Fibroblast of lung (primary cell): ENCODE measurements at regions not wholly inside any gene's neighbourhood (a gene's known extent, or its start where the extent isn't known, plus 50 kb on each side); places are given as distances from the start of the nearest gene placed in this dataset.

Source experiments
- DNase-seq, 2 donors: peaks; one replicate each; pipeline versions ENCODE4 v3.0.0 to v3.0.0-alpha.2; 2010; ENCODE audit warnings: low read depth in 2 of 2
- H2AFZ ChIP-seq: 2 replicates; pipeline ENCODE4 v1.5.1; 2012; ENCODE audit warnings: low read length, control low read depth, inconsistent platforms
- H3K27ac ChIP-seq: 2 replicates; pipeline ENCODE4 v1.5.1; 2011; ENCODE audit warnings: low read length, control low read depth; ENCODE audit not compliant: insufficient read depth
- H3K27me3 ChIP-seq: 2 replicates; pipeline ENCODE4 v1.5.1; 2011; ENCODE audit warnings: mild to moderate bottlenecking, low read length; ENCODE audit not compliant: control insufficient read depth, insufficient read depth
- H3K36me3 ChIP-seq: 2 replicates; pipeline ENCODE4 v1.5.1; 2011; ENCODE audit warnings: low read length; ENCODE audit not compliant: control insufficient read depth, insufficient read depth
- H3K4me1 ChIP-seq: 2 replicates; pipeline ENCODE4 v1.5.1; 2011; ENCODE audit warnings: low read length; ENCODE audit not compliant: control insufficient read depth, insufficient read depth; ENCODE audit errors: extremely low read depth
- H3K4me2 ChIP-seq: 2 replicates; pipeline ENCODE4 v1.5.1; 2011; ENCODE audit warnings: low read length, control low read depth; ENCODE audit not compliant: insufficient read depth; ENCODE audit errors: extremely low read depth
- H3K4me3 ChIP-seq, 4 experiments: fragments of 200-600 bp in 1 of 4; sonication (generic) in 1 of 4; replicated peaks in 1 of 4; 2 replicates each; pipeline ENCODE4 v1.5.1; 2011 to 2016; ENCODE audit warnings: low read length in 4 of 4, low read depth in 3 of 4, mild to moderate bottlenecking in 3 of 4, control low read depth in 2 of 4, inconsistent platforms in 1 of 4, mixed read lengths in 1 of 4; ENCODE audit not compliant: insufficient read depth in 1 of 4; ENCODE audit errors: control extremely low read depth in 1 of 4
- H3K79me2 ChIP-seq: 2 replicates; pipeline ENCODE4 v1.5.1; 2012; ENCODE audit warnings: mild to moderate bottlenecking, low read length, inconsistent platforms; ENCODE audit not compliant: control insufficient read depth, insufficient read depth
- H3K9ac ChIP-seq: 2 replicates; pipeline ENCODE4 v1.5.1; 2011; ENCODE audit warnings: mild to moderate bottlenecking, low read length, control low read depth; ENCODE audit not compliant: insufficient read depth
- H3K9me3 ChIP-seq: 2 replicates; pipeline ENCODE4 v1.5.1; 2012; ENCODE audit warnings: low read depth, low read length; ENCODE audit not compliant: control insufficient read depth, insufficient read depth
- H4K20me1 ChIP-seq: 2 replicates; pipeline ENCODE4 v1.5.1; 2011; ENCODE audit warnings: low read length; ENCODE audit not compliant: control insufficient read depth, insufficient read depth; ENCODE audit errors: extremely low read depth
- EZH2 ChIP-seq: IDR thresholded peaks from 2 replicates; pipeline ENCODE4 v1.5.1; 2012; ENCODE audit warnings: low read length, control low read depth, mild to moderate bottlenecking; ENCODE audit errors: missing control alignments
- TF ChIP-seq, protein P1 (sequence below), 2 donors: IDR thresholded peaks in 1 of 2; conservative IDR thresholded peaks in 1 of 2; 1 replicate in 1 of 2; 2 replicates in 1 of 2; pipeline ENCODE4 v1.5.1; 2011 to 2012; ENCODE audit warnings: low read length in 2 of 2, control low read depth in 1 of 2, inconsistent platforms in 1 of 2, low read depth in 1 of 2, mild to moderate bottlenecking in 1 of 2

DNA sequence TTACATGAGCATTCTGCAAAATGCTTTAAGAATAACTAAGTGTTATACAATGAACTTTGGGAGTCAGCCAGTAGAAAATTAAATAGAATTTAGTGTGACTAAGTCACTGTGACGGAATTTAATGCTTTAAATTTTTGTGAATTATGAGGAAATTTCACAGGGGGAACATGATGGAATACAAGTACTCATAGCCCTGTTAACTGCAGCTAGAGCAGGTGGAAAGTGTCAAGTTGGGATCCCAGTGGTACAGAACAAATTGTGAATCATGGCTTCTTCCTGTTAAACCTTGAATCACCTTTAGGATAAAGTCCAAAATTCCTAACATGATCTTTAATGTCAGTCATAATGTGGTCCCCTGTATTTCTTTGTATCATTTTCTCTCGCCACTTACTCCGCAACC lies 212.2 kb upstream of the CENPE start:
- H3K4me3 ChIP-seq, result no peak overlapping the region
- no peaks in the 10 kb centered on the region for H3K4me1 ChIP-seq
- H3K4me2 ChIP-seq, result no peak overlapping the region
- H2AFZ ChIP-seq, result no peak overlapping the region
- TF ChIP-seq EZH2, result no peak
- TF ChIP-seq, protein P1, sequence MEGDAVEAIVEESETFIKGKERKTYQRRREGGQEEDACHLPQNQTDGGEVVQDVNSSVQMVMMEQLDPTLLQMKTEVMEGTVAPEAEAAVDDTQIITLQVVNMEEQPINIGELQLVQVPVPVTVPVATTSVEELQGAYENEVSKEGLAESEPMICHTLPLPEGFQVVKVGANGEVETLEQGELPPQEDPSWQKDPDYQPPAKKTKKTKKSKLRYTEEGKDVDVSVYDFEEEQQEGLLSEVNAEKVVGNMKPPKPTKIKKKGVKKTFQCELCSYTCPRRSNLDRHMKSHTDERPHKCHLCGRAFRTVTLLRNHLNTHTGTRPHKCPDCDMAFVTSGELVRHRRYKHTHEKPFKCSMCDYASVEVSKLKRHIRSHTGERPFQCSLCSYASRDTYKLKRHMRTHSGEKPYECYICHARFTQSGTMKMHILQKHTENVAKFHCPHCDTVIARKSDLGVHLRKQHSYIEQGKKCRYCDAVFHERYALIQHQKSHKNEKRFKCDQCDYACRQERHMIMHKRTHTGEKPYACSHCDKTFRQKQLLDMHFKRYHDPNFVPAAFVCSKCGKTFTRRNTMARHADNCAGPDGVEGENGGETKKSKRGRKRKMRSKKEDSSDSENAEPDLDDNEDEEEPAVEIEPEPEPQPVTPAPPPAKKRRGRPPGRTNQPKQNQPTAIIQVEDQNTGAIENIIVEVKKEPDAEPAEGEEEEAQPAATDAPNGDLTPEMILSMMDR (conservative IDR thresholded peaks at IDR 0.05 in 1 of 2, IDR thresholded peaks at IDR 0.05 in 1 of 2; ENCODE audit: low read depth in 1 of 2, low read length in 2 of 2), result no peak
- no peaks in the 10 kb centered on the region for H3K9me3 ChIP-seq
- no peak overlapping the region for H3K27ac ChIP-seq
- H3K36me3 ChIP-seq, result no peaks in the 10 kb centered on the region
- no peaks in the 10 kb centered on the region for H3K79me2 ChIP-seq
- DNase-seq, result no peak
- no peak overlapping the region for H3K9ac ChIP-seq
- H3K27me3 ChIP-seq, result no peaks in the 10 kb centered on the region
- H4K20me1 ChIP-seq, result no peaks in the 10 kb centered on the region

DNA sequence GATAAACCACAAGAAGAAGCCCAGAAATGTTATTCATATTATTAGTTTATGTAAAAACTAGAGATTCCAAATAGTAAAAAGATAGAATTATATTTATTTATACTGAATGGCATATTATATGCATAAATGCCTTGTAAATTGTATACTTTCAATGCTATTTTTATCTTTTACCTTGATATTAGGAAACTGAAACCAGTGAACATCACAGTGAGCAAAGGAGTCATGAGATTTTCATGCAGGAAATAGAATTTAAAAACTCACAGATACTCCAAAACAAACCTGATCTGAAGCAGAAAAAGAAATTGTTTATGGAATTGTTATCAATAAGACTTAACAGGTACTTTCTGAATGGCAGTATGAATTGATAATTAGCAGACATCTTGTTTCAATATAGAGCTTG lies 207.3 kb upstream of the CENPE start:
- no peak overlapping the region for H3K9ac ChIP-seq
- no peaks in the 10 kb centered on the region for H3K36me3 ChIP-seq
- no peaks in the 10 kb centered on the region for H4K20me1 ChIP-seq
- no peak overlapping the region for H3K4me2 ChIP-seq
- no peaks in the 10 kb centered on the region for H3K4me1 ChIP-seq
- no peak overlapping the region for H3K27ac ChIP-seq
- TF ChIP-seq, protein P1 (conservative IDR thresholded peaks at IDR 0.05 in 1 of 2, IDR thresholded peaks at IDR 0.05 in 1 of 2; ENCODE audit: low read depth in 1 of 2, low read length in 2 of 2), result no peak
- no peak for TF ChIP-seq EZH2
- H3K4me3 ChIP-seq, result no peak overlapping the region
- H3K9me3 ChIP-seq, result no peaks in the 10 kb centered on the region
- no peak for DNase-seq
- H3K27me3 ChIP-seq, result no peaks in the 10 kb centered on the region
- no peak overlapping the region for H2AFZ ChIP-seq
- H3K79me2 ChIP-seq, result no peaks in the 10 kb centered on the region

DNA sequence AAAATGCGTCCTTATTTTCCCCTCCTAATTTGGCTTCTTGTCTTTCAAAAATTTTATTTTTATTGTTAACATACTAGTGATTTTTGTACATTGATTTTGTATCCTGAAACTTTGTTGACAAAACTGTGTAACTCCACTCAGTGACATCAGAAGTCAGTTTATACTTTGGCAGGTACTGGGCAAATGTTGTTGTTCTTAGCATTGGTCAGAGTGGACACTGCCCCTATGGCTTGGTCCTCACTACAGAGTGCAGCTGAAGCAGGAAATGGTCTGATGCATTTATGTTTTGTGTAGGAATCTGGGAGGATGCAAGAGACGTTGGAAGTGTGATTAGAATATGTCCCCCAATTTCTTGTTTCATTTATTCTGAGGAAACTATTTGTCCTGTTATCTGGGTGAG lies 205.5 kb upstream of the CENPE start:
- no peak overlapping the region for H2AFZ ChIP-seq
- DNase-seq, result no peak
- no peak overlapping the region for H3K4me2 ChIP-seq
- no peak for TF ChIP-seq EZH2
- TF ChIP-seq, protein P1 (conservative IDR thresholded peaks at IDR 0.05 in 1 of 2, IDR thresholded peaks at IDR 0.05 in 1 of 2; ENCODE audit: low read depth in 1 of 2, low read length in 2 of 2), result no peak
- no peaks in the 10 kb centered on the region for H4K20me1 ChIP-seq
- no peak overlapping the region for H3K9ac ChIP-seq
- no peaks in the 10 kb centered on the region for H3K79me2 ChIP-seq
- H3K4me1 ChIP-seq, result no peaks in the 10 kb centered on the region
- H3K4me3 ChIP-seq, result no peak overlapping the region
- no peaks in the 10 kb centered on the region for H3K36me3 ChIP-seq
- no peak overlapping the region for H3K27ac ChIP-seq
- H3K27me3 ChIP-seq, result no peaks in the 10 kb centered on the region
- H3K9me3 ChIP-seq, result no peaks in the 10 kb centered on the region
